Right atrium auricular region (tissue), 2 donors: ENCODE measurements at regions not wholly inside any gene's neighbourhood (a gene's known extent, or its start where the extent isn't known, plus 50 kb on each side); places are given as distances from the start of the nearest gene placed in this dataset.

ENCODE experiments used
- DNase-seq: peaks from one replicate; pipeline ENCODE4 v3.0.0-alpha.2; 2019; ENCODE audit warnings: low spot score
- H3K27ac ChIP-seq, 2 donors: fragments of 200-600 bp; sonication (generic); 1 replicate in 1 of 2; 2 replicates in 1 of 2; pipeline ENCODE4 v1.5.1; 2016 to 2019
- H3K27me3 ChIP-seq, 2 donors: fragments of 200-600 bp; sonication (generic); one replicate each; pipeline versions ENCODE4 v1.5.1 to v1.6.0; 2017 to 2019
- H3K36me3 ChIP-seq: fragments of 200-600 bp; sonication (generic); one replicate; pipeline ENCODE4 v1.5.1; 2016
- H3K4me1 ChIP-seq, 2 donors: fragments of 200-600 bp; sonication (generic); one replicate each; pipeline versions ENCODE4 v1.5.1 to v1.6.0; 2017 to 2019
- H3K4me3 ChIP-seq, 2 donors: fragments of 200-600 bp; sonication (generic); 1 replicate in 1 of 2; 2 replicates in 1 of 2; pipeline ENCODE4 v1.5.1; 2017 to 2019; ENCODE audit warnings: mild to moderate bottlenecking in 1 of 2, moderate library complexity in 1 of 2
- H3K9me3 ChIP-seq, 2 donors: fragments of 200-600 bp; sonication (generic); one replicate each; pipeline ENCODE4 v1.5.1; 2019
- TF ChIP-seq, protein P1 (sequence below), 2 donors: fragments of 200-600 bp; sonication (generic); IDR thresholded peaks; one replicate each; pipeline ENCODE4 v1.5.1; 2019; ENCODE audit warnings: antibody characterized with exemption in 2 of 2

DNA sequence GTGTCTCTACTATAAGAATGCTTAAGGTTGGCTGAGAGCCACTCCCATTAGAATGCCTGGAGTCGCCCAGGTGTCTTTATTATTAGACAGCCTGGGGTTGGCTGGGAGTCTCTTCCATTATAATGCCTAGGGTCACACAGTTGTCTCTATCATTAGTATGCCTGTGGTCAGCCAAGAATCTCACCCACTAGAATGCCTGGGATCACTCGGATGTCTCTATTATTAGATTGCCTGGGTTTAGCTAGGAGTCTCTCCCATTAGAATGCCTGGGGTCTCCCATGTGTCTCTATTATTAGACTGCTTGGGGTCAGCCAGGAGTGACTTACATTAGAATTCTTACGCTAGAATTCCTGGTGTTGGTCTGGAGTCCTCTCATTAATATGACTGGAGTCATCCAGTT is 2255.3 kb downstream of the TP53TG3F start:
- Histone ChIP-seq H3K4me1 (peaks cover 0 to 11% of the 10 kb centered on the region in 2 donors), H3K27ac (peak overlapping the region; percentile 14 to 61), H3K36me3 (no peaks in the 10 kb centered on the region), H3K27me3 (no peaks in the 10 kb centered on the region), H3K9me3 (peaks cover 0 to 6% of the 10 kb centered on the region in 2 donors), H3K4me3 (no peak overlapping the region)
- DNase-seq = peak; percentile 46
- TF ChIP-seq, protein P1, sequence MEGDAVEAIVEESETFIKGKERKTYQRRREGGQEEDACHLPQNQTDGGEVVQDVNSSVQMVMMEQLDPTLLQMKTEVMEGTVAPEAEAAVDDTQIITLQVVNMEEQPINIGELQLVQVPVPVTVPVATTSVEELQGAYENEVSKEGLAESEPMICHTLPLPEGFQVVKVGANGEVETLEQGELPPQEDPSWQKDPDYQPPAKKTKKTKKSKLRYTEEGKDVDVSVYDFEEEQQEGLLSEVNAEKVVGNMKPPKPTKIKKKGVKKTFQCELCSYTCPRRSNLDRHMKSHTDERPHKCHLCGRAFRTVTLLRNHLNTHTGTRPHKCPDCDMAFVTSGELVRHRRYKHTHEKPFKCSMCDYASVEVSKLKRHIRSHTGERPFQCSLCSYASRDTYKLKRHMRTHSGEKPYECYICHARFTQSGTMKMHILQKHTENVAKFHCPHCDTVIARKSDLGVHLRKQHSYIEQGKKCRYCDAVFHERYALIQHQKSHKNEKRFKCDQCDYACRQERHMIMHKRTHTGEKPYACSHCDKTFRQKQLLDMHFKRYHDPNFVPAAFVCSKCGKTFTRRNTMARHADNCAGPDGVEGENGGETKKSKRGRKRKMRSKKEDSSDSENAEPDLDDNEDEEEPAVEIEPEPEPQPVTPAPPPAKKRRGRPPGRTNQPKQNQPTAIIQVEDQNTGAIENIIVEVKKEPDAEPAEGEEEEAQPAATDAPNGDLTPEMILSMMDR (IDR thresholded peaks at IDR 0.05) = no peak

DNA sequence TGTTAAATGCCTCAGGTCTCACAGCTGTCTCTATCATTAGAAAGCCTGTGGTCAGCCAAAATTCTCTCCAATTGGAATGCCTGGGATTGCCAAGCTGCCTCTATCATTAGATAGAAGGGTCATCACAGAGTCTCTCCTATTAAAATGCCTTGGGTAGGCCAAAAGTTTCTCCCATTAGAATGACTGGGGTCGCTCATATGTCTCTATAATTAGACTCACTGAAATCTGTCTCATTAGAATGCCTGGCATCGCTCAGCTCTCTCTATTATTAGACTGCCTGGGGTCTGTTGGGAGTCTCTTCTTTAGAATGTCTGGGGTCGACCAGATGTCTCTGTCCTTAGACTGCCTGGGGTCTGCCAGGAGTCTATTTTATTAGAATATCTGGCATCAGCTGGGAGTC is 2265.1 kb downstream of the TP53TG3F start:
- Histone ChIP-seq H3K36me3 (no peaks in the 10 kb centered on the region), H3K27ac (no peak overlapping the region), H3K9me3 (peaks cover 0 to 8% of the 10 kb centered on the region in 2 donors), H3K4me1 (peaks cover 0 to 6% of the 10 kb centered on the region in 2 donors), H3K27me3 (no peaks in the 10 kb centered on the region), H3K4me3 (no peak overlapping the region)
- TF ChIP-seq, protein P1 (IDR thresholded peaks at IDR 0.05) = no peak
- no peak for DNase-seq

DNA sequence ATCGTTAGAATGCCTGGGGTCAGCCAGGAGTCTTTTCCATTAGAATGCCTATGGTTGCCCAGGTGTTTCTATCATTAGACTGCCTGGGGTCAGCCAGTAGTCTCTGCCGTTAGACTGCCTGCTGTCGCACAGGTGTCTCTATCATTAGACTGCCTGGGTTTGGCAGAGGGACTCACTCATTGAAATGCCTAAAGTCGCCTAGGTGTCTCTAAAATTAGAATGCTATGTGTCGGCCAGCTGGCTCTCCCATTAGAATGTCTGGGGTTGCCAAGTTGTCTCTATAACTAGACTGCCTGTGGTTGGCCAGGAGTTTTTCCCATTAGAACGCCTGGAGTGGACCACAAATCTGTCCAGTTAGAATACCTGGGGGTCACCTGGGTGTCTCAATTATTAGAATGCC is 2266.5 kb downstream of the TP53TG3F start:
- DNase-seq = peak; percentile 40
- TF ChIP-seq, protein P1 (IDR thresholded peaks at IDR 0.05) = no peak

DNA sequence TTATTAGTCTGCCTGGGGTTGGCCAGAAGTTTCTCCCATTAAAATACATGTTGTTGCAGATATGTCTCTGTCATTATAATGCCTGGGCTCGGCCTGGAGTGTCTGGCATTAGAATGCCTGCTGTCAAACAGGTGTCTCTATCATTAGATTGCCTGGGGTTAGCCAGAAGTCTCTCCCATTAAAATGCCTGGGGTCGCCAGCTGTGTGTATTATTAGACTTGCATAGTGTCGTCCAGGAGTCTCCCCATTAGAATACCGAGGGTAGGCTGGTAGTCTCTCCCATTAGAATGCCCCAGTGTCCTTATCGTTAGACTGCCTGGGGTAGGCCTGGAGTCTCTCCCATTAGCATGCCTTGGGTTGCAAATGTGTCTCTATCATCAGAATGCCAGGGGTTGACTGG is 2270.8 kb downstream of the TP53TG3F start:
- Histone ChIP-seq H3K4me3 (no peak overlapping the region), H3K9me3 (no peaks in the 10 kb centered on the region), H3K4me1 (peaks cover 0 to 5% of the 10 kb centered on the region in 2 donors), H3K36me3 (no peaks in the 10 kb centered on the region), H3K27ac (no peak overlapping the region), H3K27me3 (no peaks in the 10 kb centered on the region)
- no peak for DNase-seq
- TF ChIP-seq, protein P1 (IDR thresholded peaks at IDR 0.05) = no peak

More for the DNA sequence above, 2266.5 kb downstream of the TP53TG3F start:
- Histone ChIP-seq H3K4me1 (peaks cover 0 to 6% of the 10 kb centered on the region in 2 donors), H3K4me3 (no peak overlapping the region), H3K27ac (no peak overlapping the region), H3K9me3 (peaks cover 0 to 8% of the 10 kb centered on the region in 2 donors), H3K27me3 (no peaks in the 10 kb centered on the region), H3K36me3 (no peaks in the 10 kb centered on the region)

DNA sequence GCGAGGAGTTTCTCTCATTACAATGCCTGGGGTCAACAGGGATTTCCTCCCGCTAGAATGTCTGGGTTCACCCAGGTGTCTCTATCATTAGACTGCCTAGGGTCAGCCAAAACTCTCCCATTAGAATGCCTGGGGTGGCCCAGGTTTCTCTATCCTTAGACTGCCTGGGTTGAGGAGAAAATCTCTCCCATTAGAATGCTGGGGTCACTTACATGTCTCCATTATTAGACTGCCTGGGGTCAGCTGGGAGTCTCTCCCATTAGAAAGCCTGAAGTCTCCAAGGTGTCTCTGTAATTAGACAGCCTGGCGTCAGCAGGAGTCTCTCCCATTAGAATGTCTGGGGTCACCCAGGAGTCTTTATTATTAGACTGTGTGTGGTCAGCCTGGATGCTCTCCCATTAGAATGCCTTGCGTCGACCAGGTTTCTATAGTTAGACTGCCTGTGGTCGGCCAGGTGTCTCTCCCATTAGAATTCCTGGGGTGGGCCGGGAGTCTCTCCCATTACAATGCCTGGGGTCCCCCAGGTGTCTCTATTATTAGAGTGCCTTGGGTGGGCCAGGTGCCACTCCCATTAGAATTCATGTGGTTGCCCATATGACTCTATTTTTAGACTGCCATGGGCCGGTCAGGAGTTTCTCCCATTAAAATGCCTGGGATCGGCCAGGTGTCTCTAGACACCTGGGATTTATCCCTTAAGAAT is 2272.1 kb downstream of the TP53TG3F start:
- Histone ChIP-seq H3K27me3 (no peaks in the 10 kb centered on the region), H3K4me3 (no peak overlapping the region), H3K36me3 (no peaks in the 10 kb centered on the region), H3K9me3 (no peaks in the 10 kb centered on the region), H3K4me1 (no peaks in the 10 kb centered on the region), H3K27ac (no peak overlapping the region)
- DNase-seq = peak; percentile 34
- TF ChIP-seq, protein P1 (IDR thresholded peaks at IDR 0.05) = no peak
